HG03354 (cell line): ENCODE measurements at regions not wholly inside any gene's neighbourhood (a gene's known extent, or its start where the extent isn't known, plus 50 kb on each side); places are given as distances from the start of the nearest gene placed in this dataset.
"Not testable (repeated sequence)": the region's sequence is repeated elsewhere in the genome, so short reads cannot be mapped to it uniquely, and the experiment has no call there.

Experiments
- ATAC-seq: cut with Tn5 transposase; IDR thresholded peaks from one replicate; pipeline ENCODE4 v1.9.1; 2021; ENCODE audit warnings: mild to moderate bottlenecking; ENCODE audit not compliant: unreplicated experiment, poor library complexity, severe bottlenecking

DNA sequence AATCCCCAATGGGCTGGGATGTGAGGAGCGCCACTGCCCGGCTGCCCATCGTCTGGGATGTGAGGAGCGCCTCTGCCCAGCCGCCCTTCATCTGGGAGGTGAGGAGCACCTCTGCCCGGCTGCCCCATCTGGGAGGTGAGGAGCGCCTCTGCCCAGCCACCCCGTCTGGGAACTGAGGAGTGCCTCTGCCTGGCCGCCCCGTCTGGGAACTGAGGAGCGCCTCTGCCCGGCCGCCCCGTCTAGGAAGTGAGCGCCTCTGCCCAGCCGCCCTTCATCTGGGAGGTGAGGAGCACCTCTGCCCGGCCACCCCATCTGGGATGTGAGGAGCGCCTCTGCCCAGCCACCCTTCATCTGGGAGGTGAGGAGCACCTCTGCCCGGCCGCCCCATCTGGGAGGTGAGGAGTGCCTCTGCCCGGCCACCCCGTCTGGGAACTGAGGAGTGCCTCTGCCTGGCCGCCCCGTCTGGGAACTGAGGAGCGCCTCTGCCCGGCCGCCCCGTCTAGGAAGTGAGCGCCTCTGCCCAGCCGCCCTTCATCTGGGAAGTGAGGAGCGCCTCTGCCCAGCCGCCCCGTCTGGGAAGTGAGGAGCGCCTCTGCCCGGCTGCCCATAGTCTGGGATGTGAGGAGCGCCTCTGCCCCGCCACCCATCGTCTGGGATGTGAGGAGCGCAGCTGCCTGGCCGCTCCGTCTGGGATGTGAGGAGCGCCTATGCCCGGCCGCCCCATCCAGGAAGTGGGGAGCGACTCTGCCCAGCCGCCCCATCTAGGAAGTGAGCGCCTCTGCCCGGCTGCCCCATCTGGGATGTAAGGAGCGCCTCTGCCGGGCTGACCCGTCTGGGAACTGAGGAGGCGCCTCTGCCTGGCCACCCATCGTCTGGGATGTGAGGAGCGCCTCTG, 1085.7 kb downstream of the TYW1 start:
- ATAC-seq, result not testable (repeated sequence)

GRCh38 chr7:68082961-68083657, 1086.5 kb downstream of the TYW1 start:
- ATAC-seq, result not testable (repeated sequence)

GRCh38 chr7:68087401-68087800, 1090.8 kb downstream of the TYW1 start:
- ATAC-seq, result no peak

- ATAC-seq, result no peak
Measured at GRCh38 chr7:68088879-68089278, 1092.2 kb downstream of the TYW1 start.

- ATAC-seq, result not testable (repeated sequence)
Measured at GRCh38 chr7:68090256-68090655, 1093.6 kb downstream of the TYW1 start.

- ATAC-seq, result no peak
Measured at GRCh38 chr7:68103319-68103718, 1106.7 kb downstream of the TYW1 start.

- ATAC-seq, result no peak
Measured at GRCh38 chr7:68107261-68107660, 1110.6 kb downstream of the TYW1 start.

DNA sequence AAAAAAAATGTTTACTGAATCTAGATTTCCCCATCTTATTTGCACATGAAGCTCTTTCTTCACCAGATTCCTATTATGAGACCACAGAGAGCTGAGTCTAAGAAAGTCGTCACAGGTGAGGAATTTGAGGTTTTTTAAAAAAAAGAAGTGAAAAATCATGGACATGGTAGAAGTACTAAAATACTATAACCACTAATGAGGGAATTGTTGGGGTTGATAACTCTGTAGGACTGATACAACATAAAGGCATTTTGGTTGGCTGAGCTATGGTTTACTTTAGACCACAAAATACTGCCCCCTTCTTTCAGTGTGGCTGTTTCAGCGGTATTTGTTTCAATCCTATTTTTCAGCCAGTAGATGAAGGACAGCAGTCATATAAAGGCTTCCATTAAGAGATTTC, 1111.3 kb downstream of the TYW1 start:
- ATAC-seq, result no peak

DNA sequence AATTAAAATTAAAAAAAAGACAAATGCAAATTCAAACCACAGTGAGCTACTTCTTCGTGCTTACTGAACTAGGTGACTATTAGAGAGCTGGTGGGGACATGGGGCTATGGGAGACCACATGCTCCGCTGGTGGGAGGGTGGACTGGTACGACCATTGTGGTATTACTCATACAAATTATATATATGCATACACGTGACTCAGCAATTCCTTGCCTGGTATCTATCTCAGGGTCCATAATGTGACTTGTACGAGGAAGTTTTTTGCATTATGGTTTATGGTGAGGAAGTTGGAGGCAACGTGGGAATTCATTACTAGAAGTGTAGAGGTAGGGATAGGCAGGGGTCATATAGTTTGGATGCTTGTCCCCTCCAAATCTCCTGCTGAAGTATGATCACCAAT, 1112.7 kb downstream of the TYW1 start:
- no peak for ATAC-seq

- ATAC-seq, result no peak
Measured at GRCh38 chr7:68119411-68119810, 1122.8 kb downstream of the TYW1 start.

- ATAC-seq, result no peak
Measured at GRCh38 chr7:68121056-68121455, 1124.4 kb downstream of the TYW1 start.

DNA sequence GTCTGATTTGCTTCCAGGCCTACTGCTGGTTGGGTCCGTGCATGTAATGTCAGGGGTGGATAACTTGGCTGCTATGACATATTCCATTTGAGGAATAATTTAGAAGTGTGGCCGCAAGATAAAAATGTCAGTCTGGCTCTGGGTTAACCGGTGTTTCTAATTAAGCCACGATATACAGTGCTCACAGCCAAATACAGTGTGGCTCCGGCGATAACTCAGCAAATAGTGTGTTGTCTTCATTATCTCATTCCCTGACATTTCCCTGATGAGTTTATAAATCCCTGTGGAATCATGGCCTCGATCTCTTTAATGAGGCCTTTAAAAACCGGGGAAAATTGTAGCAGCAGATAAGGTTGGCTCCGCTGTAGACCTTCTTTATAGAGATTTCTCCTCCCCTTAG, 1125.0 kb downstream of the TYW1 start:
- ATAC-seq, result no peak

- no peak for ATAC-seq
Measured at GRCh38 chr7:68122801-68123200, 1126.2 kb downstream of the TYW1 start.

- no peak for ATAC-seq
Measured at GRCh38 chr7:68125168-68125567, 1128.5 kb downstream of the TYW1 start.

GRCh38 chr7:68133045-68133444, 1136.4 kb downstream of the TYW1 start:
- ATAC-seq, result no peak

DNA sequence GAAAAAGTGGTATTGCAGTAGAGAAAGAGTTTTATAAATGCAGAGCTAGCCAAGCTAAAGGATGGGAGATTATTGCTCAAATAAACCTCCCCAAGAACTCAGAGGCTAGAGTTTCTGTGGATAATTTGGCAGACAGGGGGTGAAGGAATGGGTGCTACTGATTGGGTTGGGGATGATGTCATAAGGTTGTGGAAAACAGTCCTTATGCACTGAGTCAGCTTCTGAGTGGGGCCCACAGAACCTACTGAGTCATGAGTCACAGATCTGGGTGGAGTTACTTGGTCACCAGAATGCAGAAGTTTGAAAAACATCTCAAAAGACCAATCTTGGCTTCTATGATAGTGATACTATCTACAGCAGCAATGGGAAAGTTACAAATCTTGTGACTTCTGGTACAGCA, 1146.7 kb downstream of the TYW1 start:
- ATAC-seq, result no peak

DNA sequence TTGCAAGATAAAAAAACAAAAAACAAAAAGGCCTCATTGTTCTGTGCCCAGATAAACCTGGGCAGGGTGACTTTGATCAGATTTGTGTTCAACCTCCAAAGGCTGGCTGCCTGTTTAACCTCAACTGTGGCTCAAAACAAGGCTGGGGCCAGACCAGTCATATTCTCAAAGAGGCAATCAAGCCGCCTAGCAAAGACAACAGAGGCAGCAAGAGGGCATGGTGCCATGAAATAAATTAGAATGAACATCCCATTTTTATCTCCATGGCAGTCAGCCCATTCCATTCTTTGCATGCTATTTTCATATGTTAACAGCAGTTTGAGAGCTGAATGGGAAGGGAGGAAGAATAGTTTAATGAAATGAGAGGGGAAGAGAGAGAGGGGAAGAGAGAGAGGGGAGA, 1150.3 kb downstream of the TYW1 start:
- ATAC-seq, result no peak

DNA sequence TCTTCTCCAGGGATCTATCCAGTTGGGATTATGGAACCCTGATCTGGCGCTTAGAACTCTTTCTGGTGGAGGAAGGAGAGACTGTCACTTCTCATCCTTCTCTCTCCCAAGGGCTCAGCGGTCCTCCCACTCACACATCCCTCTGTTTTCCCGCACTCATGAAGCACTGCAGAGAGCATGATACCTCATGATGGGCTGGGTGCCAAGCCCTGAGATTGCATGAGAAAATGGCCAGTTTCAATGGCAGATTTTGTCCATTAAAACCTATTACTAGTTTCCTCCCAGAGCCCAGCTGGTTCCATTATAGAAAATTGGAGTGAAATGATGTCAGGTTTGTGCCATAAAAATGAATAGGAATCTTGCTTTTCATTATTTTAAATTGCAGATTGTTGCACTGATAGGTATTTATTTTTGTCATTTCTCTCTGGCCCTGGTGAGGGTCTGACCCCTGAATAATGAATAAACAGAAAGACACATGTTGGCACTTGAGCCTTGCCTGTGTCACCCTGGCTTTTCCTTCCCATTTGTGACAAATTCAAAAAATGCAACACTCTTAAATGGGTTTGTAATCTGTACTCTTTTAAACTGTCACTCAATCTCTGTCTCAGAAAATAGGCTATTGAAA, 1151.1 kb downstream of the TYW1 start:
- ATAC-seq, result no peak

DNA sequence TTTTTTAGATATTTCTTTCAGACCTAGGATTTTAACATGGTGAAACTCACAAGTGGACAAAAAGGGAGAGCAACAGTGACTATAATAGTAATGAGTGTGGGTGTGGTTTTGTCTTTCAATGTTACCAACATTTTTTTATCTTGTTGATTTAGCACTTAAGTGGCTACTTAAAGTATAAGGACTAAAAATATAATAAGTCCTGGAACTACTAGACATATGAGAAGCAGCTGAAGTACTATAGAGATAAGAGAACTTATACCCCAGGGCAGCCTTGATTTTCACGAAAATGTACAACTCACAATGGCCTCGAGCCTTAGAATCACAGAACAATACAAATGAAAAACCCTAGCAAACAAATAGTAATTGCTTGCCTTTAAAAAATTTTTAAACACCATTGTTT, 1151.8 kb downstream of the TYW1 start:
- ATAC-seq, result no peak

DNA sequence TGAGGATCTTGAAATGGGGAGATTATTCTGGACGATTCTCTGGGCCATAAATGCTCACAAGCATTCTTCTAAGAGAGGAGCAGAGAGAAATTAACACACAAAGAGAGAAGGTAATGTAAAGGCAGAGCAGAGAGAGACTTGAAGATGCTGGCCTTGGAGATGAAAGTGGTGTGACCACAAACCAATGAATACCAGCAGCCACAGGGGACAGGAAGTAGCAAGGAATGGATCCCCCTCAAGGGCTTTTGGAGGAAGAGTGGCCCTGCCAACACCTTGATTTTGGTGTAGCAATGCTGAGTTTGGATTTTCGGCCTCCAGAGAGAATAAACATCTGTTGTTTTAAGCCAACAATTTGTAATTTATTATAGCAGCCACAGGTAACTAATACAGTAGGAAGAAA, 1155.6 kb downstream of the TYW1 start:
- no peak for ATAC-seq

DNA sequence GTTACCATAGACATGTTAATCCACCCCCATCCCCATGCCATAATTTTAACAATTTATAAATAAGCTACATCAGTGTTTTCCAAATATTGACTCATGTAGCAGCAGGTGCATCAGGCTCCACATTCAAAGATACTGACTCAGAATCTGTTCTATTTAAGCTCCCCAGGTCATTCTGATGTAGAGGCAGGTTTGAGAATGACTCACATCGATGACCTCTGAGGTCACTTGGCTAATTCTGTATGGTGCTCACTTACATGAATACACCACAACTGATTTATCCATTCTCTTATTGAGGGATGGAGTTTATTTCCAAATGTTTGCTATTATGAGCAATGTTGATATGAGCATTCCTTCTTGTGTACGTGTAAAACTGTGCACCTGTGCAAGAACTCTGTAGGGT, 1159.0 kb downstream of the TYW1 start:
- ATAC-seq, result no peak
